ENCODE measurements at regions not wholly inside any gene's neighbourhood (a gene's known extent, or its start where the extent isn't known, plus 50 kb on each side); places are given as distances from the start of the nearest gene placed in this dataset.
A peak's percentile ranks its signal among the peaks of the same experiment; 100 is the strongest.

DNA sequence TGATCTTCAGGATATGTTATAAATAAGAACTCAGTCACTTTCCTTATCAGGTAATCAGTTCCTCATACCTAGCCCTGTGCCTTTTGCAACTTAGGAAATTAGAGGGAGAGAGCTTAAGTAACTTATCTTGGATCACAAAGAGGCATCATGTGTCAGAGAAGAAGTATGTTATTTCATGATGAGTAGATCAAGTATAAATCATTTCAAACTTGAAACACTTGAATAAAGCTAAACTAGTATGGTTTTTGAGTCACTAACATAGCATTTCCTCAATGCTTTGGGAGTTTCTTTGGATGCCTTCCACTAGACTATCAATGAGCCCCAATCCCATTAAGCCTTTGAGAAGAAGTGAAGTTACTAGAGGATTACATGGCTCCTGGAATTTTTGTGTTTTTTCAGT lies 102.6 kb upstream of the TNFAIP3 start:
- DNase-seq (ENCODE audit: low read depth) = peak; percentile 39
- H3K4me3 ChIP-seq (ENCODE audit: low read length) = no peak overlapping the region
- TF ChIP-seq, protein P1, sequence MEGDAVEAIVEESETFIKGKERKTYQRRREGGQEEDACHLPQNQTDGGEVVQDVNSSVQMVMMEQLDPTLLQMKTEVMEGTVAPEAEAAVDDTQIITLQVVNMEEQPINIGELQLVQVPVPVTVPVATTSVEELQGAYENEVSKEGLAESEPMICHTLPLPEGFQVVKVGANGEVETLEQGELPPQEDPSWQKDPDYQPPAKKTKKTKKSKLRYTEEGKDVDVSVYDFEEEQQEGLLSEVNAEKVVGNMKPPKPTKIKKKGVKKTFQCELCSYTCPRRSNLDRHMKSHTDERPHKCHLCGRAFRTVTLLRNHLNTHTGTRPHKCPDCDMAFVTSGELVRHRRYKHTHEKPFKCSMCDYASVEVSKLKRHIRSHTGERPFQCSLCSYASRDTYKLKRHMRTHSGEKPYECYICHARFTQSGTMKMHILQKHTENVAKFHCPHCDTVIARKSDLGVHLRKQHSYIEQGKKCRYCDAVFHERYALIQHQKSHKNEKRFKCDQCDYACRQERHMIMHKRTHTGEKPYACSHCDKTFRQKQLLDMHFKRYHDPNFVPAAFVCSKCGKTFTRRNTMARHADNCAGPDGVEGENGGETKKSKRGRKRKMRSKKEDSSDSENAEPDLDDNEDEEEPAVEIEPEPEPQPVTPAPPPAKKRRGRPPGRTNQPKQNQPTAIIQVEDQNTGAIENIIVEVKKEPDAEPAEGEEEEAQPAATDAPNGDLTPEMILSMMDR (conservative IDR thresholded peaks at IDR 0.05; ENCODE audit: low read depth, low read length) = no peak

DNA sequence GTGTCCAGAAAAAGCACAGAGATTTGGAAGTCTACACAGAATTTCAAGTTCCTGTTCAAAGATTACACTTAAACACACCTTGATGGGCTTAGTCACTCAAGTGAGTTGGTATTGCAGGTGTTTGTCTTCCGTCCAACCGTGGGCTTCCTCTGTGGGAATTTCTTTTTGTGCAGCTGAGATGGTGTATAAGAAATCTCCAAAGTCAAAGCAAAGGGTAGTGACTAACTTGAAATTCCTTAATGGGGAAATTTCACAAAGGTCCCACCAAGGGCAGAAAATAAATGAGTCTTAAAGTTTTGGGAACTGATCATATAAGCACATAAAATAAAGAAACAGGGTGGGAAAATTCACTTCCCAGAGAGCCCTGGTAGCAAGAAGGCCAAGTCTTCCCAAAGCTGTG lies 102.0 kb upstream of the TNFAIP3 start:
- TF ChIP-seq, protein P1 (conservative IDR thresholded peaks at IDR 0.05; ENCODE audit: low read depth, low read length) = no peak

GRCh38 chr6:137766596-137767370 lies 100.3 kb upstream of the TNFAIP3 start:
- no peak for DNase-seq (ENCODE audit: low read depth)
- no peak overlapping the region for H3K4me3 ChIP-seq (ENCODE audit: low read length)
- TF ChIP-seq, protein P1 (conservative IDR thresholded peaks at IDR 0.05; ENCODE audit: low read depth, low read length) = no peak

More for the DNA sequence above, 102.0 kb upstream of the TNFAIP3 start:
- H3K4me3 ChIP-seq (ENCODE audit: low read length) = no peak overlapping the region
- no peak for DNase-seq (ENCODE audit: low read depth)

GRCh38 chr6:137767465-137767864 lies 99.6 kb upstream of the TNFAIP3 start:
- TF ChIP-seq, protein P1 (conservative IDR thresholded peaks at IDR 0.05; ENCODE audit: low read depth, low read length) = no peak
- no peak overlapping the region for H3K4me3 ChIP-seq (ENCODE audit: low read length)
- DNase-seq (ENCODE audit: low read depth) = no peak

DNA sequence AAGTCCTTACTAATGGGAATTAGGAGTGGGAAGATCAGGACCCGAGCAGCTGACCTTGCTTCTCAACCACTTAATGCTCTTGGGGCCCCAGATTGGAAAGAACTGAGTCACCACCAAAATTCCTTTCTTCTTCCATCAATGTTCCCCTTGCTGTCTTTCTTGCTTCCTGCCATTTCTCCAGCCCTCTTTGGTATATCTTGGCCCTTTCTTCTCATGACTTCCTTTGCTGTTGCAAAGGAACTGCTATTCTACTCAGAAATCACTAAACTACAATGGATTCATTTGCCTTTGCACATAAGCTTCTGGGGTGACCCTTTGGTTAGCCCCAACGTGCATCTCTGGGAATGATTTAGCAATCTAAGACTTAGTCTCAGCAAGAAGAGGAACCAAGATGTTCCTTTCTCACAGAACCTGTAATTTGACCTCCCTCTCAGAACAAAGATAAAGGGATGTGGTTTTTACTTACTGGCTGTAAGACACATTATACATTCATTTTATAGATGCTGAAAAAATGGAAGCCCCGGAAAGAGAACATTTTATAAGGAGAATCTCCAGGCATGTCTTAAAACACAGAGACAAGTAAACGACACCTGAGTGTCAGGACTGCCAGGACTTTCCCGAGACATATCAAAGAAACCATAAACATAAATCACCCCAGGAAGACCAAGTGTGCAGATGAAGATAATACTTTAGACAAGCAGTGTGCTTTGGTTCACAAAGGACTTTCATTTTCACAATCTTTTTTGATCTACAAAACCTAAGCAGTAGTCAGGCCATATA lies 99.0 kb upstream of the TNFAIP3 start:
- no peak overlapping the region for H3K4me3 ChIP-seq (ENCODE audit: low read length)
- DNase-seq (ENCODE audit: low read depth) = no peak
- TF ChIP-seq, protein P1 (conservative IDR thresholded peaks at IDR 0.05; ENCODE audit: low read depth, low read length) = no peak

- no peak overlapping the region for H3K4me3 ChIP-seq (ENCODE audit: low read length)
- TF ChIP-seq, protein P1 (conservative IDR thresholded peaks at IDR 0.05; ENCODE audit: low read depth, low read length) = no peak
- DNase-seq (ENCODE audit: low read depth) = no peak
Observed at GRCh38 chr6:137768935-137769334, 98.1 kb upstream of the TNFAIP3 start.

Data from retinal pigment epithelial cell (primary cell).